ENCODE measurements at regions not wholly inside any gene's neighbourhood (a gene's known extent, or its start where the extent isn't known, plus 50 kb on each side); places are given as distances from the start of the nearest gene placed in this dataset.
"Not testable (repeated sequence)": the region's sequence is repeated elsewhere in the genome, so short reads cannot be mapped to it uniquely, and the experiment has no call there.

GRCh38 chr14:46147452-46147851, 504.1 kb downstream of the RPL10L start:
- DNase-seq = no peak

- DNase-seq = no peak
Observed at GRCh38 chr14:46147024-46147423, 504.6 kb downstream of the RPL10L start.

GRCh38 chr14:46140445-46140844, 511.1 kb downstream of the RPL10L start:
- no peak for DNase-seq

GRCh38 chr14:46139649-46140048, 511.9 kb downstream of the RPL10L start:
- no peak for DNase-seq

GRCh38 chr14:46137786-46138185, 513.8 kb downstream of the RPL10L start:
- no peak for DNase-seq

GRCh38 chr14:46136456-46136855, 515.1 kb downstream of the RPL10L start:
- no peak for DNase-seq

- DNase-seq = no peak
Observed at GRCh38 chr14:46108228-46108627, 543.4 kb downstream of the RPL10L start.

GRCh38 chr14:46100901-46101300, 550.7 kb downstream of the RPL10L start:
- not testable (repeated sequence) for DNase-seq

GRCh38 chr14:46091819-46092218, 559.8 kb downstream of the RPL10L start:
- no peak for DNase-seq

GRCh38 chr14:46087604-46088003, 564.0 kb downstream of the RPL10L start:
- DNase-seq = no peak

- DNase-seq = no peak
Observed at GRCh38 chr14:46074061-46074460, 577.5 kb downstream of the RPL10L start.

GRCh38 chr14:46063872-46064271, 587.7 kb downstream of the RPL10L start:
- DNase-seq = no peak

- no peak for DNase-seq
Observed at GRCh38 chr14:46058964-46059563, 592.5 kb downstream of the RPL10L start.

- DNase-seq = no peak
Observed at GRCh38 chr14:46057799-46058198, 593.8 kb downstream of the RPL10L start.

- DNase-seq = no peak
Observed at GRCh38 chr14:46054526-46054925, 597.1 kb downstream of the RPL10L start.

GRCh38 chr14:46053221-46053620, 598.4 kb downstream of the RPL10L start:
- DNase-seq = no peak

- no peak for DNase-seq
Observed at GRCh38 chr14:46051796-46052195, 599.8 kb downstream of the RPL10L start.

- DNase-seq = no peak
Observed at GRCh38 chr14:46048127-46048526, 603.5 kb downstream of the RPL10L start.

GRCh38 chr14:46036099-46036498, 615.5 kb downstream of the RPL10L start:
- no peak for DNase-seq

GRCh38 chr14:46034305-46034704, 617.3 kb downstream of the RPL10L start:
- DNase-seq = no peak

- no peak for DNase-seq
Observed at GRCh38 chr14:46018846-46019420, 632.6 kb downstream of the RPL10L start.

- DNase-seq = no peak
Observed at GRCh38 chr14:46008348-46008747, 643.2 kb downstream of the RPL10L start.

- DNase-seq = no peak
Observed at GRCh38 chr14:45998554-45998953, 653.0 kb downstream of the RPL10L start.

- DNase-seq = no peak
Observed at GRCh38 chr14:45990252-45990651, 661.3 kb downstream of the RPL10L start.

- DNase-seq = no peak
Observed at GRCh38 chr14:45976001-45976400, 675.6 kb downstream of the RPL10L start.

All from NCI-H2081 treated with DMSO at 0.1 percent for 48 hours (cell line).